NCI-H128 (cell line): ENCODE measurements at regions not wholly inside any gene's neighbourhood (a gene's known extent, or its start where the extent isn't known, plus 50 kb on each side); places are given as distances from the start of the nearest gene placed in this dataset.
"Not testable (repeated sequence)": the region's sequence is repeated elsewhere in the genome, so short reads cannot be mapped to it uniquely, and the experiment has no call there.

Experiments
- DNase-seq: peaks from one replicate; lab custom pipeline; 2025; ENCODE audit not compliant: unreplicated experiment; lab: John Stamatoyannopoulos, UW

DNA sequence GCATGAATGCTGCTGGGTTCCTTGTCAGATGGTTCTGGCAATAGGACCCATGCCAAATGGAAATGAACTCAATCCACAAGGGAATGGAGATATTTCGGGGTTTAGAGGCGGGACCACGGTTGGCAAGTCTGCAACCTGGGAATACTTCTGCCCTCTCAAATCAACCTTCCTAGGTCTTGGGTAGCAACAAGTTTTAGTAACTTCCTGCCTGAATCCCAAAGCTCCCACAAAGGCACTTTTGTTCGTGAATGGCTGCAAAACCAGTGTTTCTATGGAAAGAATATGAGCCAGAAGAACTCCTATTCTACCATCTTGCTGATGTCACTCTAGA is 790.1 kb upstream of the SLC8A1 start:
- DNase-seq: no peak

DNA sequence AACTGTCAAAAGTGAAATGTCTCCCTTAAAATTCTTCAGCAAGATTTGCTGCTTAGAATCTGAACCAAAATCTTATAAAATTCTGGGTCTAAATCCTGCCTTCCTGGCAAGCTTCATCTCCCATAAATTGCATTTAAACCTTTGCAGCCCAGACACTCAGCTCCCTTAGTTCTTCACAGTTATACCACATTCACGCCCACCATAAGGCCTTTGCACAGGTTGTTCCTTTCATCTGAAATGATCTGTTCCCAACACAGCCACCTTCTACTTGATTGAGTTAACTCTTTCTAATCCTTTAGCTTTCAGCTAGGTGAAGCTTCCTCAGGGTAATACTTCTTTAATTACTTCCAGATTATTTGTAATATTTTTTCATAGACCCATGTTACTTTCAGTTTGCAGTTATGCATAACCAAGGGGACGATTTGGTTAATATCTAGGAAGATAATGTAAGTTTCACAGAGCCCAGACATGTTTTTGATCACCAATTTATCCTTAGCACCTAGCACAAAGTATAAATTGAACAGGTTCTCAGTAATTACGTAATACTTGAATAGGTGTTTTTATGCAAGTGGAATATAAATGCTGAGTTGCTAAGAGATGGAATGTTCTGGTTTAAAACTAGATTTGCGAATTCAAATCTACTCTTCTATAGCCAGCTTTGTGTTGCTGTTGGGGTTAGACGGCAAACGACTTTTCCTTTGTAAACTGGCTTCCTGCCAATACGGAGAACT is 779.7 kb upstream of the PKDCC start:
- no peak for DNase-seq

- DNase-seq: no peak
Measured at GRCh38 chr2:41283079-41283775, 764.6 kb upstream of the PKDCC start.

GRCh38 chr2:41293491-41293890 is 754.3 kb upstream of the PKDCC start:
- DNase-seq: no peak

DNA sequence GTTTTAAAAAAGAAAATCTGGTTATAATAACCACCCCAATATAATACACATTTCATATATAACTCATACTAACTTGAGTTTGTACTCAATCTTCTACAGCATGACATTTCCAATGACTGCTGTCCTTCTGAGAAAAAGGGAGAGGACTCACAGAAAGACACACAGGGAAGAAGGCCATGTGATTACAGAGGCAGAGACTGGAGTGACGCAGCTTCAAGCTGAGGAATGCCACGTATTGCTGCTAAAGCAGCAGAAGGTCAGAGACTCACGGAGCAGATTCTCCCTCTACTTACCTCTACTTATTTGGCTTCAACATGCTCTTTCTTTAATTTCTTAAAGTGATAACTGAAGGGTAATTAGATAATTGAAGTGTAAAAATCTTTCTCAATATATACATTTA is 753.5 kb upstream of the PKDCC start:
- no peak for DNase-seq

DNA sequence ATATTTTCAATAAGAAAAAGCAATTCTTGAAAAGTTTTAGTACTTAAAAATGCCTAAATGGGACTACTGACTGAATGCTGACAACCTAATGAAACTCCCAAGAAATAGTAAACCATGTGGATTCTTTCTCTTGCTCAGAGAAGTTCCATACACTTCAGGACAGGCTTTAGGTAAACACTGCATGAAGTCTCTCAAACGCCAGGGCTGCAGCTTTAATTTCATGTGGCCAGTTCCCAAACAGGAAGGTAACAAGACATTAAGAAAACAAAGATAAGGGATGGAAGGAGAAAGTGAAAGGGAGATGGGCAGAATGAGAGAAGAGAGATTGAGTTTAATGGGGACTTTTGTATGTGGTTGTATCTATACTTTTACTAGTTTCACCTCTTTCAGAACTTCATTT is 734.7 kb upstream of the PKDCC start:
- no peak for DNase-seq

GRCh38 chr2:41314511-41315070 is 733.2 kb upstream of the PKDCC start:
- no peak for DNase-seq

DNA sequence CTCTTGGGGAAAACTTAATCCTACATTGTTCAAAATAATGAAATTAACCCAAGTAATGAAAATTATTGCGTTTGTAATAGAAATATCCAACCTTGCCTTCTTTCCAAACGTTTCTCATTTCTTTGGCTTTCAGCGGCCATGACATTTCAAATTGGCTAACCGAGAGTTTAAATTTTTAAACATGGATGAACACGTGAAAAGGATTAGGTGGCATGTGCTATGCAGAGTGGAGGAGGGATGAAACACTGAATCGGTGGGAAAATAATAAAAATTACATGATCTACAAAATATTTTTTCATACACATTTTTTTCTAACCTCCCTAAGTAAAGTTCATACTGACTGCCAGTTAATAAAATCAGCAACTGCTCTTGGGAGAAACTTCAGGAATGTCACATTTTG is 728.4 kb upstream of the PKDCC start:
- DNase-seq: no peak

DNA sequence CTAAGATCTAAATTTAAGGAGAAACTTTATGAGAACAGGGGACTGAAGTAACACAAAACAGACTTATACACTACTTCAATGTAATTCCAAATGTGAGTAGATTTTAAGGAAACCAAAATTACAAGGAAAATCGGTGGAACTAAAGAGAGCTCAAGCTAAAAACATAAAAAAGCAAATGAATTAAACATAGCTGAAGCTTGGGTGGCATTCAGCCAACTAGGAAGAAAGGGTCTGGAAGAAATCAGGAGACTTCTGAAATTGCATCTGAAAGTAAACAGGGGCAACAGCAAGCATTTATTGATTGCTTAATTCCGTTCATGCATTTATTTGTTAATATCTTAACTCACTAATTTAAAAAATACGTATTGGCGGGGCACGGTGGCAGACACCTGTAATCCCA is 727.3 kb upstream of the PKDCC start:
- no peak for DNase-seq

- DNase-seq: no peak
Measured at GRCh38 chr2:41321351-41321750, 726.5 kb upstream of the PKDCC start.

DNA sequence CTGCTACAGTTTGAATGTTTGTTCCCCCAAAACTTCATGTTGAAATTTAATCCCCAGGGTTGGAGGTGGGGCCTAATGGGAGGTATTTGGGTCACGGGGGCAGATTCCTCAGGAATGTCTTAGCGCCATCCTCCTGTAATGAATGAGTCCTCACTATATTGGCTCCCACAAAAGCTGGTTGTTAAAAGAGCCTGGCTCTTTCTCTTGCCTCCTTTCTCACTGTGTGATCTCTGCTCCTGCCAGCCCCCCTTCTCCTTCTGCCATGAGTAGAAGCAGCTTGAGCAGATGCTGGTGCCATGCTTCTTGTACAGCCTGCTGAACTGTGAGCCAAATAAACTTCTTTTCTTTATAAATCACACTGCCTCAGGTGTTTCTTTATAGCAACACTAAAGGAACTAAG is 721.0 kb upstream of the PKDCC start:
- no peak for DNase-seq

DNA sequence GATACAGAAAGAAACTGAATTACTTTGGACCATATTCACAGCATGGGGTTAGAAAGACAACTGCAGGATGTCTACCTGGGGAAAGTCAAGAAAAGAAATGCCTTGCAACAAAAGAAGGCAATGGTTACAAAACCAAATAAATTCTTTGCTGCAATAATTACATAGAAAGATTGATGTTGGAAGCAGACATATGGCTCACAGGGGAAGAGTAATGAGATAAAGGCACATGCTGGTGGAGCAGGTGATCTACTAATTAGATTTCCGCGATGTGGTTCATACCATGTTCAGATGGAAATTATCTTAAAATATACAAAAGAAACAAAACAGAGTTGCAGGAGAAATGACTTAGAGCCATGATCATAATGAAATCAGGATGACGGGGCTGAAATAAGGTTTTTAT is 718.8 kb upstream of the PKDCC start:
- DNase-seq: no peak

- no peak for DNase-seq
Measured at GRCh38 chr2:41334159-41334558, 713.7 kb upstream of the PKDCC start.

DNA sequence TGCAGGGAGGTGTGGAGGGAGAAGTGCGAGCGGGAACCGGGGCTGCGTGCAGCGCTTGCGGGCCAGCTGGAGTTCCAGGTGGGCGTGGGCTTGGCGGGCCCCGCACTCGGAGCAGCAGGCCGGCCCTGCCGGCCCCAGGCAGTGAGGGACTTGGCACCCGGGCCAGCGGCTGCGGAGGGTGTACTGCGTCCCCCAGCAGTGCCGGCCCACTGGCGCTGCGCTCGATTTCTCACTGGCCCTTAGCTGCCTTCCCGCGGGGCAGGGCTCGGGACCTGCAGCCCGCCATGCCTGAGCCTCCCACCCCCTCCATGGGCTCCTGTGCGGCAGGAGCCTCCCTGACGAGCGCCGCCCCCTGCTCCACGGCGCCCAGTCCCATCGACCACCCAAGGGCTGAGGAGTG is 712.2 kb upstream of the PKDCC start:
- DNase-seq: not testable (repeated sequence)

DNA sequence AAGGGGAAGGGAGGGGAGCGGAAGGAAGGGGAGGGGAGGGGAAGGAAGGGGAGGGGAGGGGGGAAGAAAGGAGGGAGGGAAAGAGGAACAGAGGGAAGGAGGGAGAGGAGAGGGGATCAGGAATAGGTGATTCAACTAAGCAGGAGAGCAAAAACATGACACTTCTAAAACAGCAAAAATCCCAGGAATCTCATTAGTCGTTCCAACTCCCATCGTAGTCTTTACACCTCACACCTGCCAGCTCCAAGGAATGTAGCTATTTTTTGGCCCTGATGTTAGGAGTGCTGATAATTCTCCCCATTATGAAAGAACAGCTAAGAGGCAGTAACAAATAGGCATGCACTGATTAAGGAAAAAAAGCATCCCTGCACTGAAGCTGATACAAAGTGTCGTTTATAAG is 709.9 kb upstream of the PKDCC start:
- no peak for DNase-seq

GRCh38 chr2:41344529-41344928 is 703.3 kb upstream of the PKDCC start:
- DNase-seq: no peak

DNA sequence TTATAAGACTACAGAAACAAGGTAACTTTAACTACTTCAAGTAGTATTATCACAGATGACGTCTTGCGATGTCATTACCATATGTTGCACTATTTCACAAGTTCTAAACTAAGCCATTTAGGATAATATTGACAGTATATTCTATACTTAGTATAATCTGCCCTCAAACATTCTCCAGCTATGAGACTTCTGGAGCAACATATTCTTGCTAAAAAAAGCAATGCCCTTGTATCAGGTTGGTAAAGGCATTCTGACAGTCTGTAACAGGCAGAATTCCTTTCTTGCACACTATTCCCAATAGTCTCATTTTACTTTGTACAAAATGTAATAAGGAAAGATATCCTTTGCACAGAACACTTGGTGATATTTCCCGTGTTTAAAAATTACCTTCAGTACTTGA is 694.8 kb upstream of the PKDCC start:
- DNase-seq: no peak

- DNase-seq: no peak
Measured at GRCh38 chr2:41355794-41356193, 692.0 kb upstream of the PKDCC start.

DNA sequence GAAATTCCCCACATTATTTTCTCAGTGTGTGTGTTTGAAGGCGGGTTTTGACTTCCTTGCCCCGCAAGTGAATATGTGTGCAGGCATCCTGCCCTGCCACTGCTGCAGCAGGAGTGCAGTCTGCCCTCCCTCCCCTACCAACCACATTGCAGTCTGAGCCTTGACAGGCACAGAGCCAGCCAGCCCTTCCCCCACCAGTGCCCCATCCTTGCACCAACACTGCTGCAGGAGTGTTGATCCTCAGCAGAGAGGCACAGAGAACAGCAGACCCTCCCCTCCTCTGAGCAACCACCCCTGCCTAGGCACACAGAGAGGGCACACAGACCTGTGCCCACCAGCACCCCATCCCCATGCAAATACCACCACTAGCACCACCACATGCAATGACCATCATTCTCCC is 683.0 kb upstream of the PKDCC start:
- DNase-seq: no peak

- DNase-seq: no peak
Measured at GRCh38 chr2:41375901-41376300, 671.9 kb upstream of the PKDCC start.

GRCh38 chr2:41377837-41378236 is 670.0 kb upstream of the PKDCC start:
- no peak for DNase-seq

- no peak for DNase-seq
Measured at GRCh38 chr2:41378420-41378819, 669.4 kb upstream of the PKDCC start.
